SK-N-MC (cell line): ENCODE measurements at regions not wholly inside any gene's neighbourhood (a gene's known extent, or its start where the extent isn't known, plus 50 kb on each side); places are given as distances from the start of the nearest gene placed in this dataset.

Experiments used
- EZH2 ChIP-seq: fragments of 200-600 bp; sonication (generic); IDR thresholded peaks from one replicate; pipeline ENCODE4 v1.6.1; 2017; ENCODE audit warnings: antibody characterized with exemption
- POLR2AphosphoS5 ChIP-seq: IDR thresholded peaks from 2 replicates; pipeline ENCODE4 v1.6.1; 2012; ENCODE audit warnings: mild to moderate bottlenecking, low read depth, low read length, borderline replicate concordance

GRCh38 chr4:35399912-35400311 is 844.4 kb downstream of the ARAP2 start:
- TF ChIP-seq POLR2AphosphoS5 (no peak), EZH2 (no peak)
